Activated CD4-positive, alpha-beta T cell treated with anti-CD3 and anti-CD28 coated beads, Interleukin-2, amount 10 ng/mL, durations not matched to agents 24 days and 14 days (primary cell): ENCODE measurements at regions not wholly inside any gene's neighbourhood (a gene's known extent, or its start where the extent isn't known, plus 50 kb on each side); places are given as distances from the start of the nearest gene placed in this dataset.

Source experiments
- DNase-seq: peaks from one replicate; pipeline ENCODE4 v3.0.0; 2022
- H3K27ac Mint-ChIP-seq: one replicate; pipeline ENCODE4 v1.8.0; 2022; ENCODE audit warnings: mild to moderate bottlenecking, mixed read lengths
- H3K27me3 Mint-ChIP-seq: one replicate; pipeline ENCODE4 v1.8.0; 2022; ENCODE audit warnings: mixed read lengths
- H3K36me3 Mint-ChIP-seq: one replicate; pipeline ENCODE4 v1.8.0; 2022; ENCODE audit warnings: low read depth, mild to moderate bottlenecking, mixed read lengths
- H3K4me1 Mint-ChIP-seq: one replicate; pipeline ENCODE4 v1.8.0; 2021; ENCODE audit warnings: mixed read lengths
- H3K4me3 Mint-ChIP-seq: one replicate; pipeline ENCODE4 v1.8.0; 2022; ENCODE audit warnings: mild to moderate bottlenecking, moderate library complexity, mixed read lengths
- H3K9me3 Mint-ChIP-seq: one replicate; pipeline ENCODE4 v1.8.0; 2021; ENCODE audit warnings: mixed read lengths
- intact Hi-C: fragments of 100-400 bp; cut with micrococcal nuclease; formaldehyde crosslinking; loops from one replicate; pipeline ENCODE4 v1.15.1; 2023

- no peak overlapping the region for H3K27ac Mint-ChIP-seq
- peaks cover 31% of the 10 kb centered on the region for H3K27me3 Mint-ChIP-seq
- no peak overlapping the region for H3K4me3 Mint-ChIP-seq
- intact Hi-C loops, result loop anchor here (10.0 kb wide), 2 partner anchors 631 to 1209 kb away; partner anchors contain the start of genes RELL1 and UGDH
- peak; percentile 52 for DNase-seq
- peaks cover 3% of the 10 kb centered on the region for H3K36me3 Mint-ChIP-seq
- peaks cover 39% of the 10 kb centered on the region for H3K4me1 Mint-ChIP-seq
- H3K9me3 Mint-ChIP-seq, result peaks cover 6% of the 10 kb centered on the region
Observed at GRCh38 chr4:38316045-38316444, 348.0 kb upstream of the KLF3 start.

DNA sequence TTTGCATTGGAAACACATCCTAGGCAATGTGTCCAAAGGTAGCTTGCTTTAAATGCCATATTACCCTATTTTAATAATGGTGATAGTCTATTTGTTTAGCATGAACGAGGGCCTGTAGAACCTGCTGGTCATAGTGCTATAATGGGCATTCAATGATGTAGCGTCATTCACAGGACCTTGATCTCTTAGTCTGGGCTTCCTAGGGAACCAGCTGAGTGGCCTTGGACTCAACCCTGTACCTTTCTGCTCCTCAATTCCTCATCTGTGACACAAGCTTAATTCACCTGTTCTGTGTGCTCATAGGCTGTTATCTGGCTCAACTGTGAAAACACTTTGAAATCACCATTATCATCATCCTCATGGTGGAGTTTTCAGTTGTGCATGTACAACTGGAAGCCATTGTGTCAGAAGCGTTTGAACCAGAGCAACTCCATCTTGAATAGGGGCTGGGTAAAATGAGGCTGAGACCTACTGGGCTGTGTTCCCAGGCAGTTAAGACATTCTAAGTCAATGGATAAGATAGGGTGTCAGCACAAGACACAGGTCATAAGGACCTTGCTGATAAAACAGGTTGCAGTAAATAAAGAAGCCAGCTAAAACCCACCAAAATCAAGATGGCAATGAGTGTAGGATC, 346.8 kb upstream of the KLF3 start:
- no peak overlapping the region for H3K4me3 Mint-ChIP-seq
- H3K27me3 Mint-ChIP-seq, result peaks cover 31% of the 10 kb centered on the region
- no peak overlapping the region for H3K27ac Mint-ChIP-seq
- H3K9me3 Mint-ChIP-seq, result peaks cover 3% of the 10 kb centered on the region
- intact Hi-C loops, result loop anchor here (10.0 kb wide), 2 partner anchors 632 to 1208 kb away; partner anchors contain the start of genes RELL1 and UGDH
- peaks cover 34% of the 10 kb centered on the region for H3K4me1 Mint-ChIP-seq
- peaks cover 1% of the 10 kb centered on the region for H3K36me3 Mint-ChIP-seq
- DNase-seq, result peak; percentile 47

- Mint-ChIP-seq H3K4me3 (peak overlapping the region; percentile 77), H3K27ac (peak overlapping the region; percentile 81), H3K9me3 (no peaks in the 10 kb centered on the region), H3K4me1 (peaks cover 34% of the 10 kb centered on the region), H3K36me3 (peaks cover 2% of the 10 kb centered on the region), H3K27me3 (peaks cover 23% of the 10 kb centered on the region)
- intact Hi-C loops, result loop anchor here (1.0 to 10.0 kb wide), 5 partner anchors 9 to 1206 kb away; partner anchors contain the start of genes RELL1 and UGDH
- DNase-seq, result peak; percentile 91
Observed at GRCh38 chr4:38318737-38319455, 345.1 kb upstream of the KLF3 start.

DNA sequence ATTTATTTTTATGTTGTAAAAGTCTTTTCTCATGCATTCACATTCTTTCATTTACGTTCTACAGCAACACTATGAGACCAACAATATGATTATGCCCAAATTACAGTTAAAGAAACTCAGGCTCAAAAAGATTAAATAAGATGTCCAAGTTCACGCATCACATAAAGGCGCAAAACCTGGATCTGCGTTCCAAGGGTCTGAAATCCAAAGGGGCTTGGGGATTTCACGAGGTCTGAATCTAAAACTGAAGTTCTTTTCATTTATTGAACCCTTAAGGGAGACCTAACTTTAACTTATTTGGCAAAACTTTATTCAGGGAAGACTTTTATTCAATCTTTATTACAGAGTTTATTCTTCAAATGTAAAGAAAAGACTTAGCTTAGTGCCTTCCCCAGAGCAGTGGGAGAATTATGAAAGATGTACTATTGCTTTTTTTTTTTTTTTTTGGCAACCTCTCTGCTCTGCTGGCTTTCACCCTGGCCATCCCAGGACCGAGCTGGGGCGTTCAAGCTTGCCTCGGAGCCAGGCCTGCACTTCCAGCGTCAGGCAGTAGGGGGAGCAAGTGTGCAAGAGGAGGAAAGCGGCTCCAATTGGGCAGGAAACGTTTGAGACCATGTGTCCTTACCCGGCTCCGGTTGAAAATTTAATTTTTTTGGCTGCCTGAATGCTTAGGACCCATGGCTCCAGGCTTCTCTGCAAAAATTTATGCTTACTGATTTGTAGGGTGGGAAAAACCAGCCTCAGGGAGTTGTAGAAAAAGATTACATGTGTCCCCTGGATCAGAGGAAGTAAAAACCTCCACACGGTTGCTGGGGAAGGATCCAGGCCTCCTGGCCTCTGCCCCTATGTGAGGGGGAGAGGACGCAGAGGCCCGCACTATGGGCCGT, 344.3 kb upstream of the KLF3 start:
- intact Hi-C loops, result loop anchor here (1.0 to 10.0 kb wide), 8 partner anchors 9 to 1205 kb away; partner anchors contain the start of genes RELL1 and UGDH
- Mint-ChIP-seq H3K27ac (peak overlapping the region; percentile 81), H3K9me3 (no peaks in the 10 kb centered on the region), H3K4me1 (peaks cover 29% of the 10 kb centered on the region), H3K36me3 (peaks cover 5% of the 10 kb centered on the region), H3K27me3 (peaks cover 20% of the 10 kb centered on the region), H3K4me3 (peak overlapping the region; percentile 77)
- peak; percentile 97 for DNase-seq

GRCh38 chr4:38320343-38320695, 343.7 kb upstream of the KLF3 start:
- no peak overlapping the region for H3K27ac Mint-ChIP-seq
- intact Hi-C loops, result loop anchor here (1.0 to 2.0 kb wide), 3 partner anchors 141 to 410 kb away; no protein-coding TSS in a partner anchor

GRCh38 chr4:38320833-38321232, 343.2 kb upstream of the KLF3 start:
- peaks cover 29% of the 10 kb centered on the region for H3K4me1 Mint-ChIP-seq
- intact Hi-C loops, result loop anchor here (1.0 to 2.0 kb wide), 3 partner anchors 142 to 410 kb away; no protein-coding TSS in a partner anchor
- H3K27me3 Mint-ChIP-seq, result peaks cover 14% of the 10 kb centered on the region
- DNase-seq, result peak; percentile 48
- H3K4me3 Mint-ChIP-seq, result no peak overlapping the region
- no peaks in the 10 kb centered on the region for H3K9me3 Mint-ChIP-seq
- peaks cover 5% of the 10 kb centered on the region for H3K36me3 Mint-ChIP-seq
- no peak overlapping the region for H3K27ac Mint-ChIP-seq

More at GRCh38 chr4:38320343-38320695, 343.7 kb upstream of the KLF3 start:
- Mint-ChIP-seq H3K27me3 (peaks cover 15% of the 10 kb centered on the region), H3K4me1 (peaks cover 29% of the 10 kb centered on the region), H3K4me3 (no peak overlapping the region), H3K9me3 (no peaks in the 10 kb centered on the region), H3K36me3 (peaks cover 5% of the 10 kb centered on the region)
- no peak for DNase-seq

GRCh38 chr4:38322714-38323113, 341.3 kb upstream of the KLF3 start:
- H3K36me3 Mint-ChIP-seq, result peaks cover 5% of the 10 kb centered on the region

GRCh38 chr4:38323141-38323641, 340.8 kb upstream of the KLF3 start:
- Mint-ChIP-seq H3K4me1 (peaks cover 29% of the 10 kb centered on the region), H3K27ac (no peak overlapping the region), H3K36me3 (peaks cover 5% of the 10 kb centered on the region), H3K9me3 (no peaks in the 10 kb centered on the region), H3K27me3 (peaks cover 11% of the 10 kb centered on the region), H3K4me3 (no peak overlapping the region)
- intact Hi-C loops, result no loop called here
- peak; percentile 42 for DNase-seq

More at GRCh38 chr4:38322714-38323113, 341.3 kb upstream of the KLF3 start:
- Mint-ChIP-seq H3K4me1 (peaks cover 29% of the 10 kb centered on the region), H3K27me3 (peaks cover 10% of the 10 kb centered on the region), H3K27ac (no peak overlapping the region), H3K4me3 (no peak overlapping the region), H3K9me3 (no peaks in the 10 kb centered on the region)
- intact Hi-C loops, result no loop called here
- no peak for DNase-seq

- Mint-ChIP-seq H3K36me3 (peaks cover 5% of the 10 kb centered on the region), H3K4me1 (peaks cover 22% of the 10 kb centered on the region), H3K27ac (no peak overlapping the region), H3K9me3 (no peaks in the 10 kb centered on the region), H3K4me3 (no peak overlapping the region), H3K27me3 (peaks cover 17% of the 10 kb centered on the region)
- intact Hi-C loops, result no loop called here
- peak; percentile 50 for DNase-seq
Observed at GRCh38 chr4:38324861-38325628, 339.0 kb upstream of the KLF3 start.

DNA sequence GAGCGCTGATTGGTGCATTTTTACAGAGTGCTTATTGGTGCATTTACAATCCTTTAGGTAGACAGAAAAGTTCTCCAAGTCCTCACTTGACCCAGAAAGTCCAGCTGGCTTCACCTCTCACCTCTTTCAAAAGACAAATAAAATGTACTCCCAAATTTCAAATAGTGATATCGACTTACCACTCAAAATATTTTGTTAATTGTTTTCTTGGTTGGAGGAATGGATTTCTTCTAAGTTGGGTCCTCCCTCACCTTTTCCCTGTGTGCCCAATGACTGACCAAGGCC, 338.4 kb upstream of the KLF3 start:
- intact Hi-C loops, result no loop called here
- peak; percentile 45 for DNase-seq
- H3K27me3 Mint-ChIP-seq, result peaks cover 22% of the 10 kb centered on the region
- peaks cover 20% of the 10 kb centered on the region for H3K4me1 Mint-ChIP-seq
- H3K9me3 Mint-ChIP-seq, result no peaks in the 10 kb centered on the region
- peaks cover 5% of the 10 kb centered on the region for H3K36me3 Mint-ChIP-seq
- no peak overlapping the region for H3K27ac Mint-ChIP-seq
- H3K4me3 Mint-ChIP-seq, result no peak overlapping the region

DNA sequence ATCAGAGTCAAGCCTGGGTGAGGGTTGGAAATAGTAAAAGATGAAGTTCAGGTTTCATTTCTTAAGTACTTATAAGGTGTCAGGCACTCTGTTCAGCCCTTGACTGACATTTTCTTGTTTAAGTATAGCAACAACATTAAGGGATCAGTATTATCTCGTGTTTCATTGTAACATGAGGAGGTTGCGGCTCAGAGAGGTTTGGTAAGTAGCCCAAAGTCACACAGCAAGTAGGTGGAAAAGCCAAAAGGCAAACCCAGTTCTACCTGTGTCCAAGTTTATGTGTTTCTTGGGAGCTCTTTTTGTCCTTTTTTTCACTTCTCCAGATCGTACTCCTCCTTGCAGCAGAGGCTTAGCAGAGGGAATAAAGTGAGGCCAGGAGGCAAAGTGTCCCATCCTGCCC, 337.5 kb upstream of the KLF3 start:
- Mint-ChIP-seq H3K9me3 (no peaks in the 10 kb centered on the region), H3K4me1 (peaks cover 17% of the 10 kb centered on the region), H3K27ac (no peak overlapping the region), H3K4me3 (no peak overlapping the region), H3K27me3 (peaks cover 31% of the 10 kb centered on the region), H3K36me3 (peaks cover 5% of the 10 kb centered on the region)
- intact Hi-C loops, result no loop called here
- no peak for DNase-seq

DNA sequence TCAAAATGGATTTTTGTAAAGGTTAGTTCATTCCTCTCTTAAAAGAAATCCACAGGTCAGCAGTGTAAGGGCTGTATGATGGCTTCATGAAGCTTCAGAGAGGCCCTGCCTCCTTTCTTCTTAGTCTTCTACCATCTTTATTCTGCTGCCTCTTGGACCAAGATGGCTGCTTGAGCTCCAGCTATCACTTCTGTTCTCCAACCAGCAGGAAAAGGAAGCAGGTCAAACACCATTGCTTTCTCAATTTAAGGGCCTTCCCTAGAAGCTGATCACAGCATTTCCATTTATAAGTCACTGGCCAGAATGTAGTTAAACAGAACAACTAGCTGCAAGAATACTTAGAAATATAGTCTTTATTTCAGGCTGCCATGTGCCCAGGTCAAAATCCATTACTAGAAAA, 336.8 kb upstream of the KLF3 start:
- no peak overlapping the region for H3K27ac Mint-ChIP-seq
- no peaks in the 10 kb centered on the region for H3K9me3 Mint-ChIP-seq
- DNase-seq, result no peak
- H3K4me1 Mint-ChIP-seq, result peaks cover 17% of the 10 kb centered on the region
- no peak overlapping the region for H3K4me3 Mint-ChIP-seq
- H3K27me3 Mint-ChIP-seq, result peaks cover 30% of the 10 kb centered on the region
- H3K36me3 Mint-ChIP-seq, result peaks cover 5% of the 10 kb centered on the region
- intact Hi-C loops, result no loop called here
